ENCODE measurements at regions not wholly inside any gene's neighbourhood (a gene's known extent, or its start where the extent isn't known, plus 50 kb on each side); places are given as distances from the start of the nearest gene placed in this dataset.

GRCh38 chr14:78022059-78022458 is 148.1 kb upstream of the NRXN3 start:
- Histone ChIP-seq H3K4me1 (replicated peaks in 1 of 2) (no peaks in the 10 kb centered on the region), H3K4me3 (no peak overlapping the region), H3K27me3 (no peaks in the 10 kb centered on the region), H3K9me3 (replicated peaks in 1 of 3) (no peaks in the 10 kb centered on the region), H3K27ac (no peak overlapping the region), H3K36me3 (replicated peaks in 1 of 2) (no peaks in the 10 kb centered on the region)
- peak in 5 of 6 experiments; percentile 16 to 45 (median 34) for TF ChIP-seq CTCF (IDR thresholded peaks at IDR 0.05)
- no peak for TF ChIP-seq POLR2A (IDR thresholded peaks at IDR 0.05)
- peak in 6 of 7 donors; percentile 38 to 64 (median 50) for DNase-seq
- intact Hi-C loops (cut with DNase I): loop anchor here in 1 of 2 donors (10.0 kb wide), 1 partner anchor 573 kb away; no protein-coding TSS in a partner anchor
- WGBS, 4 donors: 38 to 52% (median 47%) methylated on average over 5 of the region's 5 CpGs

- no peak for DNase-seq
- 72 to 82% (median 79%) methylated on average over 2 of the region's 2 CpGs for WGBS, 4 donors
- intact Hi-C loops (cut with DNase I): loop anchor here in 1 of 2 donors (10.0 kb wide), 1 partner anchor 572 kb away; no protein-coding TSS in a partner anchor
- no peaks in the 10 kb centered on the region for H3K4me1 ChIP-seq (replicated peaks in 1 of 2)
- TF ChIP-seq POLR2A (IDR thresholded peaks at IDR 0.05) (no peak), CTCF (IDR thresholded peaks at IDR 0.05) (no peak)
- no peak overlapping the region for H3K4me3 ChIP-seq
- H3K36me3 ChIP-seq (replicated peaks in 1 of 2): no peaks in the 10 kb centered on the region
- no peaks in the 10 kb centered on the region for H3K27me3 ChIP-seq
- H3K27ac ChIP-seq: no peak overlapping the region
- no peaks in the 10 kb centered on the region for H3K9me3 ChIP-seq (replicated peaks in 1 of 3)
Observed at GRCh38 chr14:78023112-78023511, 147.1 kb upstream of the NRXN3 start.

GRCh38 chr14:78028471-78028870 is 141.7 kb upstream of the NRXN3 start:
- no peak for TF ChIP-seq CTCF (IDR thresholded peaks at IDR 0.05)
- TF ChIP-seq POLR2A (IDR thresholded peaks at IDR 0.05): no peak
- Histone ChIP-seq H3K4me3 (no peak overlapping the region), H3K27me3 (peaks cover 8% of the 10 kb centered on the region), H3K9me3 (replicated peaks in 1 of 3) (no peaks in the 10 kb centered on the region), H3K4me1 (replicated peaks in 1 of 2) (no peaks in the 10 kb centered on the region), H3K36me3 (replicated peaks in 1 of 2) (no peaks in the 10 kb centered on the region), H3K27ac (no peak overlapping the region)
- intact Hi-C loops (cut with DNase I): loop anchor here in 1 of 2 donors (10.0 kb wide), 1 partner anchor 566 kb away; no protein-coding TSS in a partner anchor
- 60 to 80% (median 77%) methylated on average over 1 of the region's 1 CpG for WGBS, 4 donors
- no peak for DNase-seq

GRCh38 chr14:78029601-78030372 is 140.4 kb upstream of the NRXN3 start:
- Histone ChIP-seq H3K4me1 (replicated peaks in 1 of 2) (no peaks in the 10 kb centered on the region), H3K4me3 (no peak overlapping the region), H3K27me3 (peaks cover 8% of the 10 kb centered on the region), H3K36me3 (replicated peaks in 1 of 2) (no peaks in the 10 kb centered on the region), H3K9me3 (replicated peaks in 1 of 3) (no peaks in the 10 kb centered on the region), H3K27ac (no peak overlapping the region)
- peak in 1 of 7 donors; percentile 53 for DNase-seq
- TF ChIP-seq POLR2A (IDR thresholded peaks at IDR 0.05) (no peak), CTCF (IDR thresholded peaks at IDR 0.05) (no peak)
- WGBS, 4 donors: 20 to 24% (median 23%) methylated on average over 14 to 16 of the region's 16 CpGs
- intact Hi-C loops (cut with DNase I): loop anchor here in 1 of 2 donors (10.0 kb wide), 1 partner anchor 565 kb away; no protein-coding TSS in a partner anchor

Measured in adrenal gland (tissue), 9 donors.